ENCODE measurements at regions not wholly inside any gene's neighbourhood (a gene's known extent, or its start where the extent isn't known, plus 50 kb on each side); places are given as distances from the start of the nearest gene placed in this dataset.

DNA sequence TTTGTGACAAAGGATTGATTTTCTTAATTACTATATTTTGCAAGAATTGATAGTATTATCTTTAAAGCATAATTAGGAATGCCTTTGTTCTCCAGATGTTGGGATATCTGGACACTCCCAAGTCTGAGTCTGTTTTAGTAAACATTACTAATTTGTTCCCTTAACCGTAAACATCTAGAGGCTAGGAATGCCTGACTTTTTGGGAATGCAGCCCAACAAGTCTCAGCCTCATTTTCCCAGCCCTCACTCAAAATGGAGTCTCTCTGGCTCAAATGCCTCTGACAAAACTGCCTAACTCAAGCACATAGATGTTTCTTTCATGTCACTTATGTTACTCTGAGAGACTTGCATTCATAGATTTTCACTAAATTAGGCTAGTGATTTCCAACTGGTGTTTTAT lies 297.0 kb upstream of the CLNK start:
- ATAC-seq (no peak), DNase-seq (no peak)
- intact Hi-C loops (cut with DNase I; ENCODE audit: low total_unique reads): no loop called here
- no peak for TF ChIP-seq POLR2A (IDR thresholded peaks at IDR 0.05)
- no peak overlapping the region for H3K27ac ChIP-seq
- H3K4me1 ChIP-seq: no peaks in the 10 kb centered on the region
- no peaks in the 10 kb centered on the region for H3K9me3 ChIP-seq
- no peak overlapping the region for H3K4me3 ChIP-seq
- in situ Hi-C loops (cut with MboI; ENCODE audit: low sequenced_read_pairs in 4 of 4): no loop called here
- H3K36me3 ChIP-seq: no peaks in the 10 kb centered on the region
- H3K27me3 ChIP-seq: no peaks in the 10 kb centered on the region

DNA sequence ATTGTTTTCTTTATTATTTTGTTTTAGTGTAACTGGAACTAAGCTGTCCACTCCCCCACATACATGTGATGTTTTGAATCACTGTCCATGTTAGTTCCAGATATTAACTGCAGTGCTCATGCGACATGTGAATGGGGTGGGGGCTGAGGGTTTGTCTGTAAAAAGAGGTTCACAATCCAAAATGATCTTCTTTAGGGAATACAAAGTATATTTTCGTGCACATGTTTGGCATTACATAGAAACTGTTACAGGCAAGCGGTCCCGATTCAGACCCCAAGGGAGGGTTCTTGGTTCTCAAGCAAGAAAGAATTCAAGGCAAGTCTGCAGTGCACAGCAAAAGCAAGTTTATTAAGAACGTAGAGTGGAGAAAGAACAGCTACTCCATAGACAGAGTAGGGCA lies 296.5 kb upstream of the CLNK start:
- Histone ChIP-seq H3K9me3 (no peaks in the 10 kb centered on the region), H3K27ac (no peak overlapping the region), H3K27me3 (no peaks in the 10 kb centered on the region), H3K36me3 (no peaks in the 10 kb centered on the region), H3K4me1 (no peaks in the 10 kb centered on the region), H3K4me3 (no peak overlapping the region)
- ATAC-seq (no peak), DNase-seq (no peak)
- intact Hi-C loops (cut with DNase I; ENCODE audit: low total_unique reads) (no loop called here), in situ Hi-C loops (cut with MboI; ENCODE audit: low sequenced_read_pairs in 4 of 4) (no loop called here)
- TF ChIP-seq CTCF (IDR thresholded peaks at IDR 0.05 in 4 of 5, conservative IDR thresholded peaks at IDR 0.05 in 1 of 5): no peak
- no peak for TF ChIP-seq POLR2A (IDR thresholded peaks at IDR 0.05)

GRCh38 chr4:10979032-10979431 lies 294.5 kb upstream of the CLNK start:
- DNase-seq (no peak), ATAC-seq (no peak)
- Histone ChIP-seq H3K4me1 (no peaks in the 10 kb centered on the region), H3K9me3 (no peaks in the 10 kb centered on the region), H3K36me3 (no peaks in the 10 kb centered on the region), H3K27ac (no peak overlapping the region), H3K27me3 (no peaks in the 10 kb centered on the region), H3K4me3 (no peak overlapping the region)
- TF ChIP-seq CTCF (IDR thresholded peaks at IDR 0.05 in 4 of 5, conservative IDR thresholded peaks at IDR 0.05 in 1 of 5) (no peak), POLR2A (IDR thresholded peaks at IDR 0.05) (no peak)
- in situ Hi-C loops (cut with MboI; ENCODE audit: low sequenced_read_pairs in 4 of 4): no loop called here
- intact Hi-C loops (cut with DNase I; ENCODE audit: low total_unique reads): no loop called here

GRCh38 chr4:10977534-10977933 lies 293.0 kb upstream of the CLNK start:
- DNase-seq (no peak), ATAC-seq (no peak)
- TF ChIP-seq CTCF (IDR thresholded peaks at IDR 0.05 in 4 of 5, conservative IDR thresholded peaks at IDR 0.05 in 1 of 5) (no peak), POLR2A (IDR thresholded peaks at IDR 0.05) (no peak)
- Histone ChIP-seq H3K4me1 (no peaks in the 10 kb centered on the region), H3K9me3 (no peaks in the 10 kb centered on the region), H3K36me3 (no peaks in the 10 kb centered on the region), H3K4me3 (no peak overlapping the region), H3K27ac (no peak overlapping the region), H3K27me3 (no peaks in the 10 kb centered on the region)
- intact Hi-C loops (cut with DNase I; ENCODE audit: low total_unique reads): no loop called here
- in situ Hi-C loops (cut with MboI; ENCODE audit: low sequenced_read_pairs in 4 of 4): no loop called here

DNA sequence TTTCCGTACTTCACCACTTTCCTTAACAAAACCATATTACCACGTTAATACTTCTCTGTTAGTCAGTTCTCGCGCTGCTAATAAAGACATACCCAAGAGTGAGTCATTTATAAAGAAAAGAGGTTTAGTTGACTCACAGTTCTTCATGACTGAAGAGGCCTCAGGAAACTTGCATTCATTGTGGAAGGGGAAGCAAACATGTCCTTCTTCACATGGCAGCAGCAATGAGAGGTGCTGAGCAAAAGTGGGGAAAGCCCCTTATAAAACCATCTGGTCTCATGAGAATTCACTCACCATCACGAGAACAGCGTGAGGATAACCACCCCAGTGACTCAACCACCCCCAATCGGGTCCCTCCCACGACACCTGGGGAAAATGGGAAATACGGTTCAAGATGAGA lies 289.8 kb upstream of the CLNK start:
- TF ChIP-seq CTCF (IDR thresholded peaks at IDR 0.05 in 4 of 5, conservative IDR thresholded peaks at IDR 0.05 in 1 of 5) (no peak), POLR2A (IDR thresholded peaks at IDR 0.05) (no peak)
- no peaks in the 10 kb centered on the region for H3K36me3 ChIP-seq
- H3K27me3 ChIP-seq: no peaks in the 10 kb centered on the region
- in situ Hi-C loops (cut with MboI; ENCODE audit: low sequenced_read_pairs in 4 of 4) (no loop called here), intact Hi-C loops (cut with DNase I; ENCODE audit: low total_unique reads) (no loop called here)
- ATAC-seq (no peak), DNase-seq (no peak)
- H3K4me1 ChIP-seq: no peaks in the 10 kb centered on the region
- H3K9me3 ChIP-seq: no peaks in the 10 kb centered on the region
- H3K4me3 ChIP-seq: no peak overlapping the region
- no peak overlapping the region for H3K27ac ChIP-seq

All from gastrocnemius medialis (tissue), 4 donors.